Chondrocyte (in vitro differentiated cells): ENCODE measurements at regions not wholly inside any gene's neighbourhood (a gene's known extent, or its start where the extent isn't known, plus 50 kb on each side); places are given as distances from the start of the nearest gene placed in this dataset.

Experiments used
- DNase-seq: peaks from one replicate; pipeline ENCODE4 v3.0.0; 2021; ENCODE audit warnings: mixed read lengths, low spot score
- H3K27ac Mint-ChIP-seq: one replicate; pipeline ENCODE4 v1.8.0; 2021; ENCODE audit warnings: mild to moderate bottlenecking, moderate library complexity, mixed read lengths; ENCODE audit not compliant: unreplicated experiment
- H3K27me3 Mint-ChIP-seq: 2 replicates; pipeline ENCODE4 v1.8.0; 2021; ENCODE audit warnings: low read depth, mixed read lengths
- H3K36me3 Mint-ChIP-seq: 2 replicates; pipeline ENCODE4 v1.8.0; 2021; ENCODE audit warnings: low read depth, mixed read lengths
- H3K4me1 Mint-ChIP-seq: 2 replicates; pipeline ENCODE4 v1.8.0; 2021; ENCODE audit warnings: low read depth, mild to moderate bottlenecking, mixed read lengths
- H3K4me3 Mint-ChIP-seq: one replicate; pipeline ENCODE4 v1.8.0; 2021; ENCODE audit warnings: mild to moderate bottlenecking, moderate library complexity, mixed read lengths; ENCODE audit not compliant: unreplicated experiment
- H3K9me3 Mint-ChIP-seq: 2 replicates; pipeline ENCODE4 v1.8.0; 2021; ENCODE audit warnings: low read depth, mixed read lengths
- CTCF ChIP-seq: fragments of 200-600 bp; sonication (generic); IDR thresholded peaks from 2 replicates; pipeline ENCODE4 v1.5.0; 2021; ENCODE audit warnings: antibody characterized with exemption, mild to moderate bottlenecking, moderate library complexity

- no peak overlapping the region for H3K4me3 Mint-ChIP-seq
- TF ChIP-seq CTCF = no peak
- H3K36me3 Mint-ChIP-seq = no peaks in the 10 kb centered on the region
- no peak overlapping the region for H3K27ac Mint-ChIP-seq
- no peaks in the 10 kb centered on the region for H3K27me3 Mint-ChIP-seq
- no peak for DNase-seq
- peaks cover 15% of the 10 kb centered on the region for H3K9me3 Mint-ChIP-seq
- peaks cover 21% of the 10 kb centered on the region for H3K4me1 Mint-ChIP-seq
Observed at GRCh38 chrX:39851745-39852455, 245.9 kb downstream of the BCOR start.

GRCh38 chrX:39852491-39852890 lies 245.3 kb downstream of the BCOR start:
- TF ChIP-seq CTCF = no peak
- Mint-ChIP-seq H3K4me1 (peaks cover 21% of the 10 kb centered on the region), H3K4me3 (no peak overlapping the region), H3K27ac (no peak overlapping the region), H3K9me3 (peaks cover 16% of the 10 kb centered on the region), H3K36me3 (no peaks in the 10 kb centered on the region), H3K27me3 (no peaks in the 10 kb centered on the region)
- DNase-seq = no peak

- Mint-ChIP-seq H3K4me1 (peaks cover 21% of the 10 kb centered on the region), H3K4me3 (no peak overlapping the region), H3K9me3 (peaks cover 16% of the 10 kb centered on the region), H3K27me3 (no peaks in the 10 kb centered on the region), H3K36me3 (no peaks in the 10 kb centered on the region), H3K27ac (no peak overlapping the region)
- DNase-seq = no peak
- no peak for TF ChIP-seq CTCF
Observed at GRCh38 chrX:39853417-39854030, 244.2 kb downstream of the BCOR start.

- TF ChIP-seq CTCF = no peak
- H3K36me3 Mint-ChIP-seq = no peaks in the 10 kb centered on the region
- H3K27ac Mint-ChIP-seq = no peak overlapping the region
- H3K27me3 Mint-ChIP-seq = no peaks in the 10 kb centered on the region
- H3K9me3 Mint-ChIP-seq = peaks cover 13% of the 10 kb centered on the region
- DNase-seq = no peak
- peaks cover 26% of the 10 kb centered on the region for H3K4me1 Mint-ChIP-seq
- no peak overlapping the region for H3K4me3 Mint-ChIP-seq
Observed at GRCh38 chrX:39854772-39855747, 242.7 kb downstream of the BCOR start.

GRCh38 chrX:39855748-39856129 lies 242.0 kb downstream of the BCOR start:
- Mint-ChIP-seq H3K9me3 (peaks cover 10% of the 10 kb centered on the region), H3K4me1 (peaks cover 31% of the 10 kb centered on the region), H3K27ac (no peak overlapping the region), H3K4me3 (no peak overlapping the region), H3K36me3 (no peaks in the 10 kb centered on the region), H3K27me3 (no peaks in the 10 kb centered on the region)
- TF ChIP-seq CTCF = no peak
- DNase-seq = no peak
